NB4 (cell line): ENCODE measurements at regions not wholly inside any gene's neighbourhood (a gene's known extent, or its start where the extent isn't known, plus 50 kb on each side); places are given as distances from the start of the nearest gene placed in this dataset.

Experiments used
- POLR2A ChIP-seq: IDR thresholded peaks from 2 replicates; pipeline ENCODE4 v1.6.1; 2011; ENCODE audit warnings: mild to moderate bottlenecking; ENCODE audit not compliant: insufficient read length; ENCODE audit errors: extremely low read depth
- TF ChIP-seq, protein P1 (sequence below): IDR thresholded peaks from one replicate; pipeline ENCODE4 v1.5.1; 2012; ENCODE audit warnings: low read depth, low read length

DNA sequence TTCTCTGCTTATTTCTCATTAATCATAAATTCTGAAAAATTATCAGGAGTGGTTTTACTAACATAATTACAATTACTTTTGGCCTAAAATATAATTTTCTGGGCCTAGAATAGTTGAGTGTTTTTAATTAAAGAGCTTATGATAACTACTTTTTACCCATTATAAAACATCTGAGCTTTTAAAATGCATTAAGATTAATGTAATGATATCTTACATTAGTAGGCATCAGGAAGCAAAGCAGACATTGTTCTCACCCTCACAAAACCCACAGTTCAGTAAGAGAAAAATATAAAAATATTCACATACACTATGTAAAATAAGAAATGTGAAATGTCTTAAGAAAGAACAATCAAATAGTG lies 443.7 kb upstream of the SEMA3A start:
- TF ChIP-seq POLR2A = no peak
- TF ChIP-seq, protein P1, sequence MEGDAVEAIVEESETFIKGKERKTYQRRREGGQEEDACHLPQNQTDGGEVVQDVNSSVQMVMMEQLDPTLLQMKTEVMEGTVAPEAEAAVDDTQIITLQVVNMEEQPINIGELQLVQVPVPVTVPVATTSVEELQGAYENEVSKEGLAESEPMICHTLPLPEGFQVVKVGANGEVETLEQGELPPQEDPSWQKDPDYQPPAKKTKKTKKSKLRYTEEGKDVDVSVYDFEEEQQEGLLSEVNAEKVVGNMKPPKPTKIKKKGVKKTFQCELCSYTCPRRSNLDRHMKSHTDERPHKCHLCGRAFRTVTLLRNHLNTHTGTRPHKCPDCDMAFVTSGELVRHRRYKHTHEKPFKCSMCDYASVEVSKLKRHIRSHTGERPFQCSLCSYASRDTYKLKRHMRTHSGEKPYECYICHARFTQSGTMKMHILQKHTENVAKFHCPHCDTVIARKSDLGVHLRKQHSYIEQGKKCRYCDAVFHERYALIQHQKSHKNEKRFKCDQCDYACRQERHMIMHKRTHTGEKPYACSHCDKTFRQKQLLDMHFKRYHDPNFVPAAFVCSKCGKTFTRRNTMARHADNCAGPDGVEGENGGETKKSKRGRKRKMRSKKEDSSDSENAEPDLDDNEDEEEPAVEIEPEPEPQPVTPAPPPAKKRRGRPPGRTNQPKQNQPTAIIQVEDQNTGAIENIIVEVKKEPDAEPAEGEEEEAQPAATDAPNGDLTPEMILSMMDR = no peak
